GM06990 (cell line): ENCODE measurements at regions not wholly inside any gene's neighbourhood (a gene's known extent, or its start where the extent isn't known, plus 50 kb on each side); places are given as distances from the start of the nearest gene placed in this dataset.

Experiments used
- DNase-seq: peaks from one replicate; pipeline ENCODE4 v3.0.0-alpha.2; 2011; ENCODE audit not compliant: insufficient read length; ENCODE audit errors: extremely low read depth
- H3K27me3 ChIP-seq: replicated peaks from 2 replicates; pipeline ENCODE4 v1.6.0; 2011; ENCODE audit warnings: low read length; ENCODE audit not compliant: control insufficient read depth, insufficient read depth
- H3K36me3 ChIP-seq: 2 replicates; pipeline ENCODE4 v1.5.1; 2011; ENCODE audit warnings: low read length; ENCODE audit not compliant: control insufficient read depth, insufficient read depth
- H3K4me3 ChIP-seq: replicated peaks from 2 replicates; pipeline ENCODE4 v1.5.1; 2011; ENCODE audit warnings: low read depth, mild to moderate bottlenecking, control low read depth, low read length
- CTCF ChIP-seq: IDR thresholded peaks from 2 replicates; pipeline ENCODE4 v1.5.1; 2011; ENCODE audit warnings: low read length, control low read depth, mild to moderate bottlenecking, inconsistent platforms; ENCODE audit not compliant: insufficient read depth, poor library complexity, severe bottlenecking

- Histone ChIP-seq H3K36me3 (no peaks in the 10 kb centered on the region), H3K27me3 (no peaks in the 10 kb centered on the region), H3K4me3 (no peak overlapping the region)
- no peak for TF ChIP-seq CTCF
- no peak for DNase-seq
Measured at GRCh38 chr1:96987186-96987703, 265.7 kb downstream of the PTBP2 start.

GRCh38 chr1:96989302-96989701 is 267.7 kb downstream of the PTBP2 start:
- Histone ChIP-seq H3K27me3 (no peaks in the 10 kb centered on the region), H3K4me3 (no peak overlapping the region), H3K36me3 (no peaks in the 10 kb centered on the region)
- no peak for TF ChIP-seq CTCF
- no peak for DNase-seq

- H3K4me3 ChIP-seq = no peak overlapping the region
- no peak for DNase-seq
- no peak for TF ChIP-seq CTCF
- no peaks in the 10 kb centered on the region for H3K36me3 ChIP-seq
- no peaks in the 10 kb centered on the region for H3K27me3 ChIP-seq
Measured at GRCh38 chr1:96990136-96990535, 268.6 kb downstream of the PTBP2 start.

GRCh38 chr1:96991261-96991660 is 269.7 kb downstream of the PTBP2 start:
- H3K4me3 ChIP-seq = no peak overlapping the region
- TF ChIP-seq CTCF = no peak
- H3K27me3 ChIP-seq = no peaks in the 10 kb centered on the region
- DNase-seq = no peak
- H3K36me3 ChIP-seq = no peaks in the 10 kb centered on the region

- no peak for DNase-seq
- H3K4me3 ChIP-seq = no peak overlapping the region
- TF ChIP-seq CTCF = no peak
Measured at GRCh38 chr1:96992871-96993270, 271.3 kb downstream of the PTBP2 start.

GRCh38 chr1:96995351-96995750 is 273.8 kb downstream of the PTBP2 start:
- DNase-seq = no peak
- Histone ChIP-seq H3K27me3 (no peaks in the 10 kb centered on the region), H3K36me3 (no peaks in the 10 kb centered on the region), H3K4me3 (no peak overlapping the region)
- no peak for TF ChIP-seq CTCF

More at GRCh38 chr1:96992871-96993270, 271.3 kb downstream of the PTBP2 start:
- Histone ChIP-seq H3K36me3 (no peaks in the 10 kb centered on the region), H3K27me3 (no peaks in the 10 kb centered on the region)
